GM12874 (cell line): ENCODE measurements at regions not wholly inside any gene's neighbourhood (a gene's known extent, or its start where the extent isn't known, plus 50 kb on each side); places are given as distances from the start of the nearest gene placed in this dataset.

ENCODE experiments used
- TF ChIP-seq, protein P1 (sequence below): IDR thresholded peaks from 2 replicates; pipeline ENCODE4 v1.5.1; 2011; ENCODE audit warnings: low read depth, mild to moderate bottlenecking, control low read depth, low read length, moderate library complexity; ENCODE audit not compliant: insufficient read depth

GRCh38 chr2:139730197-139730596 is 950.0 kb upstream of the NXPH2 start:
- TF ChIP-seq, protein P1, sequence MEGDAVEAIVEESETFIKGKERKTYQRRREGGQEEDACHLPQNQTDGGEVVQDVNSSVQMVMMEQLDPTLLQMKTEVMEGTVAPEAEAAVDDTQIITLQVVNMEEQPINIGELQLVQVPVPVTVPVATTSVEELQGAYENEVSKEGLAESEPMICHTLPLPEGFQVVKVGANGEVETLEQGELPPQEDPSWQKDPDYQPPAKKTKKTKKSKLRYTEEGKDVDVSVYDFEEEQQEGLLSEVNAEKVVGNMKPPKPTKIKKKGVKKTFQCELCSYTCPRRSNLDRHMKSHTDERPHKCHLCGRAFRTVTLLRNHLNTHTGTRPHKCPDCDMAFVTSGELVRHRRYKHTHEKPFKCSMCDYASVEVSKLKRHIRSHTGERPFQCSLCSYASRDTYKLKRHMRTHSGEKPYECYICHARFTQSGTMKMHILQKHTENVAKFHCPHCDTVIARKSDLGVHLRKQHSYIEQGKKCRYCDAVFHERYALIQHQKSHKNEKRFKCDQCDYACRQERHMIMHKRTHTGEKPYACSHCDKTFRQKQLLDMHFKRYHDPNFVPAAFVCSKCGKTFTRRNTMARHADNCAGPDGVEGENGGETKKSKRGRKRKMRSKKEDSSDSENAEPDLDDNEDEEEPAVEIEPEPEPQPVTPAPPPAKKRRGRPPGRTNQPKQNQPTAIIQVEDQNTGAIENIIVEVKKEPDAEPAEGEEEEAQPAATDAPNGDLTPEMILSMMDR = no peak

- TF ChIP-seq, protein P1 = no peak
Measured at GRCh38 chr2:139721411-139721995, 941.3 kb upstream of the NXPH2 start.

DNA sequence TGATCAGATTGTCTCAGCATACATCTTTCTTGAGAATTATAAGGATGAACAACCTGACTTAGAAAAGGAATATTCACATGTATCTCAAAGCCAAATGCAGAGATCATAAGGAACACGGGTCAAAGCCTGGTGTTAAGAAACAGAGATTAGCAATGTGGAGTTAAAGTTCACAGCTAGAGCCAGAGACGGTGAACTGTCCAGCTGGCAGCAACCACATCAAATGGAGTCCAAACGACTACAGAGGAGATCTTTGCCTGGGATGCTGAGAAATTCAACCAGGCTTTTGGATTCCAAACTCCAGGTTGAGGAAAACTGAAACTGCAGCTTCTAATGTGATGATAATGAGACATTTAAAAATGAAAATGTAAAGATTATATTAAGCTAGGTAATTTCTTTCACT is 939.9 kb upstream of the NXPH2 start:
- TF ChIP-seq, protein P1 = no peak

DNA sequence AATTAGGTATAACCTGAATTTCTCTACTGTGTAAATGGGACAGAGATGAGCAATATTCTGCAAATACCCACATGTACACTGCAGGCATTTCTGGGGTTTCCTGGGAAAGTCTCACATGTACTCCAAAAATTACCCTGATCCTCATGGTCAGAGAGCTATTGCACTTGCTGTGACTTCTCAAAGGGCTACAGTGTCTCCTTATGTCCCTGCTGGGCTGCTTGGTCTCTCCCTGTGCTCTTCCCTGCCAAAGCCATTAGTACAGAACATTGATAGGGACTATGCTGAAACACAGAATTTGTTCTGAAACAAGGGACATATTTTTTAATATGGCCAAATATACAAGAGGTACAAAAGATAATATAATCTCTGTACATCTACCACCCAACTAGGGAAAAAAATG is 924.4 kb upstream of the NXPH2 start:
- TF ChIP-seq, protein P1 = no peak

DNA sequence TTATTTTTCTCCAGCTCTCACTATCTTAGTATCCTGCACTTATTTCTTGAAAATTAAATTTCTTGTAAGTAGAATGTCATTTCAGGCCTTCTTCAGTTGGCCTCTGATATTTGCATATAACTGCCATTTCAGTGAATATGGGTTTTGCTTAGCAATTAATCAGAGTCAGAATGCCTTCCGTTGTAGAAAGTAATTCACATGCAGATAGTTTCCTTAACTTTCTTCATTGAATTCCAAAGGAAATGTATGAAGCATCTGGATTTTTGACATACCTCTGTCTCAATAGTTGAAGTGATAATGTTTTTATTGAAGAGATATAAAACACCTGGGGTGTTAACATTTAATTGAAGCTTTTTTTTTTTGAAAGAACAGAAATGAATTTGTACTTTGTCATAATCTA is 914.1 kb upstream of the NXPH2 start:
- TF ChIP-seq, protein P1 = no peak

- TF ChIP-seq, protein P1 = no peak
Measured at GRCh38 chr2:139686205-139686604, 906.0 kb upstream of the NXPH2 start.

GRCh38 chr2:139685090-139685983 is 905.1 kb upstream of the NXPH2 start:
- TF ChIP-seq, protein P1 = no peak
